ENCODE measurements at regions not wholly inside any gene's neighbourhood (a gene's known extent, or its start where the extent isn't known, plus 50 kb on each side); places are given as distances from the start of the nearest gene placed in this dataset.
A peak's percentile ranks its signal among the peaks of the same experiment; 100 is the strongest.

GRCh38 chr2:234747032-234747431 lies 204.8 kb upstream of the SH3BP4 start:
- Mint-ChIP-seq H3K27me3 (peaks cover under 1% of the 10 kb centered on the region), H3K27ac (no peak overlapping the region), H3K36me3 (ENCODE audit: insufficient read depth) (peaks cover 2% of the 10 kb centered on the region), H3K4me3 (ENCODE audit: low read depth) (no peak overlapping the region), H3K4me1 (ENCODE audit: low read depth) (no peaks in the 10 kb centered on the region), H3K9me3 (ENCODE audit: low read depth) (peaks cover 8% of the 10 kb centered on the region)
- no peak for TF ChIP-seq CTCF (IDR thresholded peaks at IDR 0.05; ENCODE audit: unreplicated experiment)
- DNase-seq (ENCODE audit: low spot score, unreplicated experiment) = no peak

GRCh38 chr2:234745347-234745746 lies 206.5 kb upstream of the SH3BP4 start:
- TF ChIP-seq CTCF (IDR thresholded peaks at IDR 0.05; ENCODE audit: unreplicated experiment) = peak; percentile 11
- Mint-ChIP-seq H3K9me3 (ENCODE audit: low read depth) (peaks cover 13% of the 10 kb centered on the region), H3K27ac (no peak overlapping the region), H3K36me3 (ENCODE audit: insufficient read depth) (peaks cover 2% of the 10 kb centered on the region), H3K27me3 (peaks cover 3% of the 10 kb centered on the region), H3K4me3 (ENCODE audit: low read depth) (no peak overlapping the region), H3K4me1 (ENCODE audit: low read depth) (no peaks in the 10 kb centered on the region)
- DNase-seq (ENCODE audit: low spot score, unreplicated experiment) = no peak

- no peaks in the 10 kb centered on the region for H3K36me3 Mint-ChIP-seq (ENCODE audit: insufficient read depth)
- H3K27me3 Mint-ChIP-seq = peaks cover 3% of the 10 kb centered on the region
- peaks cover 7% of the 10 kb centered on the region for H3K9me3 Mint-ChIP-seq (ENCODE audit: low read depth)
- TF ChIP-seq CTCF (IDR thresholded peaks at IDR 0.05; ENCODE audit: unreplicated experiment) = no peak
- no peaks in the 10 kb centered on the region for H3K4me1 Mint-ChIP-seq (ENCODE audit: low read depth)
- H3K27ac Mint-ChIP-seq = no peak overlapping the region
- H3K4me3 Mint-ChIP-seq (ENCODE audit: low read depth) = no peak overlapping the region
- DNase-seq (ENCODE audit: low spot score, unreplicated experiment) = no peak
Measured at GRCh38 chr2:234741976-234742375, 209.8 kb upstream of the SH3BP4 start.

GRCh38 chr2:234739061-234739460 lies 212.8 kb upstream of the SH3BP4 start:
- Mint-ChIP-seq H3K36me3 (ENCODE audit: insufficient read depth) (no peaks in the 10 kb centered on the region), H3K4me1 (ENCODE audit: low read depth) (no peaks in the 10 kb centered on the region), H3K27me3 (peaks cover 3% of the 10 kb centered on the region), H3K4me3 (ENCODE audit: low read depth) (no peak overlapping the region), H3K27ac (no peak overlapping the region), H3K9me3 (ENCODE audit: low read depth) (peaks cover 15% of the 10 kb centered on the region)
- no peak for TF ChIP-seq CTCF (IDR thresholded peaks at IDR 0.05; ENCODE audit: unreplicated experiment)
- no peak for DNase-seq (ENCODE audit: low spot score, unreplicated experiment)

GRCh38 chr2:234735829-234736228 lies 216.0 kb upstream of the SH3BP4 start:
- H3K4me1 Mint-ChIP-seq (ENCODE audit: low read depth) = no peaks in the 10 kb centered on the region
- H3K27ac Mint-ChIP-seq = no peak overlapping the region

More at GRCh38 chr2:234735829-234736228, 216.0 kb upstream of the SH3BP4 start:
- H3K36me3 Mint-ChIP-seq (ENCODE audit: insufficient read depth) = no peaks in the 10 kb centered on the region
- TF ChIP-seq CTCF (IDR thresholded peaks at IDR 0.05; ENCODE audit: unreplicated experiment) = no peak
- peaks cover 8% of the 10 kb centered on the region for H3K9me3 Mint-ChIP-seq (ENCODE audit: low read depth)
- no peaks in the 10 kb centered on the region for H3K27me3 Mint-ChIP-seq
- no peak overlapping the region for H3K4me3 Mint-ChIP-seq (ENCODE audit: low read depth)
- DNase-seq (ENCODE audit: low spot score, unreplicated experiment) = no peak

Data from progenitor cell of endocrine pancreas (in vitro differentiated cells).